ENCODE measurements at regions not wholly inside any gene's neighbourhood (a gene's known extent, or its start where the extent isn't known, plus 50 kb on each side); places are given as distances from the start of the nearest gene placed in this dataset.

GRCh38 chr16:16828913-16829398 lies 450.0 kb downstream of the NPIPA7 start:
- TF ChIP-seq NFE2L2 (IDR thresholded peaks at IDR 0.05; ENCODE audit: low read depth, low read length) (no peak), CTCF (conservative IDR thresholded peaks at IDR 0.05; ENCODE audit: low read depth, low read length) (no peak), ELK1 (IDR thresholded peaks at IDR 0.05; ENCODE audit: borderline replicate concordance, low read depth, low read length) (no peak), RAD21 (IDR thresholded peaks at IDR 0.05; ENCODE audit: low read length) (no peak), USF2 (IDR thresholded peaks at IDR 0.05; ENCODE audit: low read depth, low read length) (no peak), POLR2A (IDR thresholded peaks at IDR 0.05; ENCODE audit: low read depth, low read length) (no peak), MXI1 (IDR thresholded peaks at IDR 0.05; ENCODE audit: borderline replicate concordance, low read depth, low read length) (no peak), FOS (IDR thresholded peaks at IDR 0.05; ENCODE audit: low read depth, low read length) (no peak), MAFK (IDR thresholded peaks at IDR 0.05; ENCODE audit: low read depth, low read length) (no peak), CHD1 (IDR thresholded peaks at IDR 0.05; ENCODE audit: low read depth, low read length) (no peak), MAZ (IDR thresholded peaks at IDR 0.05; ENCODE audit: borderline replicate concordance, low read depth, low read length) (no peak), SMC3 (IDR thresholded peaks at IDR 0.05; ENCODE audit: low read depth, low read length) (no peak), CEBPB (IDR thresholded peaks at IDR 0.05; ENCODE audit: low read depth, low read length) (no peak)
